H1 (cell line): ENCODE measurements at regions not wholly inside any gene's neighbourhood (a gene's known extent, or its start where the extent isn't known, plus 50 kb on each side); places are given as distances from the start of the nearest gene placed in this dataset.

Source experiments
- CTCF ChIA-PET: fragments of 300-600 bp; sonication (Branson Sonifier 250); formaldehyde crosslinking; loops from one replicate; lab custom pipeline; 2021; ENCODE audit not compliant: partially characterized antibody; lab: Charles Lee
- POLR2A ChIA-PET: fragments of 300-600 bp; sonication (Branson Sonifier 250); formaldehyde crosslinking; loops from one replicate; lab custom pipeline; 2021; ENCODE audit warnings: inconsistent platforms; ENCODE audit not compliant: partially characterized antibody; lab: Charles Lee
- DNase-seq, 2 experiments: peaks; one replicate each; pipeline versions ENCODE4 v3.0.0 to v3.0.0-alpha.2; 2010 to 2022; ENCODE audit warnings: low spot score in 2 of 2, low read depth in 1 of 2, mixed read lengths in 1 of 2
- FAIRE-seq: peaks from 2 replicates; lab custom pipeline; 2011; peaks lifted over from hg19 to GRCh38; lab: Jason Lieb, UNC
- H2AFZ ChIP-seq: 2 replicates; pipeline ENCODE4 v1.8.1; 2012; ENCODE audit warnings: low read length, inconsistent platforms
- H2AK5ac ChIP-seq: 2 replicates; pipeline ENCODE4 v1.6.1; 2013; ENCODE audit warnings: low read depth, low read length
- H2BK120ac ChIP-seq: replicated peaks from 2 replicates; pipeline ENCODE3; 2013; ENCODE audit warnings: low read depth, low read length, inconsistent platforms
- H2BK12ac ChIP-seq: 2 replicates; pipeline ENCODE4 v1.6.1; 2013; ENCODE audit warnings: low read depth, low read length
- H2BK15ac ChIP-seq: 2 replicates; pipeline ENCODE4 v1.6.1; 2013; ENCODE audit warnings: low read length
- H2BK20ac ChIP-seq: 2 replicates; pipeline ENCODE4 v1.6.1; 2013; ENCODE audit warnings: low read length
- H2BK5ac ChIP-seq: 2 replicates; pipeline ENCODE4 v1.6.1; 2013; ENCODE audit warnings: low read depth, low read length
- H3K14ac ChIP-seq: 2 replicates; pipeline ENCODE4 v1.6.1; 2013; ENCODE audit warnings: inconsistent platforms; ENCODE audit not compliant: insufficient read length
- H3K18ac ChIP-seq: 2 replicates; pipeline ENCODE4 v1.6.1; 2013; ENCODE audit warnings: low read length; ENCODE audit errors: extremely low read depth
- H3K23ac ChIP-seq: 2 replicates; pipeline ENCODE4 v1.6.1; 2013; ENCODE audit warnings: inconsistent platforms; ENCODE audit not compliant: insufficient read length
- H3K23me2 ChIP-seq: 2 replicates; pipeline ENCODE4 v1.6.1; 2013; ENCODE audit warnings: low read depth, low read length
- H3K27ac ChIP-seq: 2 replicates; pipeline ENCODE4 v1.6.1; 2011; ENCODE audit warnings: low read depth, low read length, inconsistent platforms
- H3K27me3 ChIP-seq, 4 experiments: replicated peaks in 1 of 4; 1 replicate in 1 of 4; 2 replicates in 3 of 4; pipeline versions ENCODE4 v1.6.1 to v1.8.1; 2011 to 2013; ENCODE audit warnings: low read length in 3 of 4, mild to moderate bottlenecking in 3 of 4, inconsistent platforms in 2 of 4, mixed read lengths in 2 of 4, moderate library complexity in 1 of 4; ENCODE audit not compliant: control insufficient read depth in 3 of 4, insufficient read depth in 3 of 4; ENCODE audit errors: extremely low read depth in 1 of 4
- H3K36me3 ChIP-seq, 4 experiments: 2 replicates each; pipeline versions ENCODE4 v1.6.1 to v1.8.1; 2011 to 2013; ENCODE audit warnings: mild to moderate bottlenecking in 4 of 4, low read length in 3 of 4, moderate library complexity in 2 of 4, control low read depth in 1 of 4, inconsistent platforms in 1 of 4; ENCODE audit not compliant: insufficient read depth in 4 of 4, control insufficient read depth in 2 of 4
- H3K4ac ChIP-seq: replicated peaks from 2 replicates; pipeline ENCODE3; 2013; ENCODE audit warnings: low read length, low read depth, mixed read lengths, inconsistent platforms; ENCODE audit not compliant: insufficient read length
- H3K4me1 ChIP-seq, 4 experiments: replicated peaks in 1 of 4; 1 replicate in 1 of 4; 2 replicates in 3 of 4; pipeline versions ENCODE4 v1.6.1 to v1.8.1; 2011 to 2013; ENCODE audit warnings: low read length in 3 of 4, inconsistent platforms in 2 of 4, mixed read lengths in 1 of 4; ENCODE audit not compliant: insufficient read depth in 4 of 4, control insufficient read depth in 3 of 4
- H3K4me2 ChIP-seq, 2 experiments: 2 replicates each; pipeline versions ENCODE4 v1.6.1 to v1.8.1; 2011 to 2013; ENCODE audit warnings: low read depth in 2 of 2, low read length in 2 of 2, control low read depth in 1 of 2, inconsistent platforms in 1 of 2, mild to moderate bottlenecking in 1 of 2; ENCODE audit not compliant: insufficient read depth in 1 of 2
- H3K4me3 ChIP-seq, 4 experiments: fragments of 200-600, 300-600 bp in 1 of 4; sonication (generic), shearing (Covaris generic), sonication (Bioruptor Twin) in 1 of 4; 2 replicates each; pipeline versions ENCODE4 v1.5.1 to v1.8.1; 2011 to 2016; ENCODE audit warnings: low read length in 4 of 4, low read depth in 3 of 4, control low read depth in 2 of 4, inconsistent platforms in 2 of 4, mild to moderate bottlenecking in 2 of 4, mixed read lengths in 1 of 4, moderate library complexity in 1 of 4; ENCODE audit not compliant: insufficient read depth in 2 of 4; ENCODE audit errors: extremely low read depth in 1 of 4
- H3K56ac ChIP-seq: replicated peaks from 2 replicates; pipeline ENCODE3; 2013; ENCODE audit warnings: low read depth, mild to moderate bottlenecking, mixed read lengths, low read length, inconsistent platforms; ENCODE audit not compliant: insufficient read length
- H3K79me1 ChIP-seq: 2 replicates; pipeline ENCODE4 v1.6.1; 2013; ENCODE audit warnings: low read depth, low read length, control low read depth
- H3K79me2 ChIP-seq, 2 experiments: 2 replicates each; pipeline versions ENCODE4 v1.6.1 to v1.8.1; 2012 to 2013; ENCODE audit warnings: low read length in 2 of 2, mild to moderate bottlenecking in 2 of 2, inconsistent platforms in 1 of 2; ENCODE audit not compliant: insufficient read depth in 2 of 2, control insufficient read depth in 1 of 2
- H3K9ac ChIP-seq, 4 experiments: replicated peaks in 1 of 4; 1 replicate in 1 of 4; 2 replicates in 3 of 4; pipeline versions ENCODE4 v1.6.1 to v1.8.1; 2011 to 2013; ENCODE audit warnings: low read depth in 3 of 4, low read length in 3 of 4, control low read depth in 2 of 4, mild to moderate bottlenecking in 2 of 4, moderate library complexity in 2 of 4, inconsistent platforms in 1 of 4; ENCODE audit errors: extremely low read depth in 1 of 4
- H3K9me3 ChIP-seq, 2 experiments: 2 replicates each; pipeline versions ENCODE4 v1.6.1 to v1.8.1; 2012 to 2013; ENCODE audit warnings: mild to moderate bottlenecking in 2 of 2, moderate library complexity in 2 of 2, control low read depth in 1 of 2, inconsistent platforms in 1 of 2, low read depth in 1 of 2, low read length in 1 of 2, mixed read lengths in 1 of 2; ENCODE audit not compliant: insufficient read depth in 2 of 2
- H4K20me1 ChIP-seq, 2 experiments: replicated peaks in 1 of 2; 2 replicates each; pipeline versions ENCODE3 to v1.8.1; 2011 to 2013; ENCODE audit warnings: inconsistent platforms in 2 of 2, low read length in 2 of 2, mild to moderate bottlenecking in 1 of 2; ENCODE audit not compliant: insufficient read depth in 2 of 2, control insufficient read depth in 1 of 2
- H4K5ac ChIP-seq: 2 replicates; pipeline ENCODE4 v1.6.1; 2013; ENCODE audit warnings: low read length, low read depth, mixed read lengths, inconsistent platforms; ENCODE audit not compliant: insufficient read length
- H4K8ac ChIP-seq: 2 replicates; pipeline ENCODE4 v1.8.0; 2013; ENCODE audit warnings: mild to moderate bottlenecking, moderate library complexity, low read length, inconsistent platforms; ENCODE audit not compliant: insufficient read depth; ENCODE audit errors: extremely low read depth
- H4K91ac ChIP-seq: replicated peaks from 2 replicates; pipeline ENCODE3; 2013; ENCODE audit warnings: low read length, mixed read lengths, inconsistent platforms; ENCODE audit not compliant: insufficient read length
- BCL11A ChIP-seq, 2 experiments: IDR thresholded peaks; one replicate each; pipeline ENCODE4 v1.6.1; 2011; ENCODE audit warnings: low read depth in 2 of 2, low read length in 2 of 2, mild to moderate bottlenecking in 2 of 2
- GTF2F1 ChIP-seq: IDR thresholded peaks from 2 replicates; pipeline ENCODE4 v1.6.1; 2012; ENCODE audit warnings: low read depth, low read length, improper control_type of control experiment, borderline replicate concordance
- MAFK ChIP-seq: IDR thresholded peaks from 2 replicates; pipeline ENCODE4 v1.6.1; 2012; ENCODE audit warnings: low read depth, mild to moderate bottlenecking, improper control_type of control experiment, low read length
- POLR2A ChIP-seq, 2 experiments: IDR thresholded peaks; 1 replicate in 1 of 2; 2 replicates in 1 of 2; pipeline ENCODE4 v1.6.1; 2011; ENCODE audit warnings: low read depth in 2 of 2, low read length in 2 of 2, mild to moderate bottlenecking in 2 of 2; ENCODE audit errors: control extremely low read depth in 1 of 2
- RXRA ChIP-seq: IDR thresholded peaks from 2 replicates; pipeline ENCODE4 v1.6.1; 2011; ENCODE audit warnings: low read depth, mild to moderate bottlenecking, low read length, moderate library complexity; ENCODE audit not compliant: insufficient read depth
- TAF1 ChIP-seq: IDR thresholded peaks from 2 replicates; pipeline ENCODE4 v1.6.1; 2011; ENCODE audit warnings: mild to moderate bottlenecking, low read depth, low read length
- YY1 ChIP-seq: IDR thresholded peaks from 2 replicates; pipeline ENCODE4 v1.6.1; 2011; ENCODE audit warnings: low read depth, mild to moderate bottlenecking, low read length
- WGBS, 2 experiments: shearing (Covaris generic) in 1 of 2; methylation state at CpG; one replicate each; pipeline versions ENCODE4 v1.1.6 to v1.1.7; 2013 to 2015; ENCODE audit warnings: low lambda C conversion rate in 2 of 2, mixed read lengths in 2 of 2, inconsistent platforms in 1 of 2, low coverage in 1 of 2, missing lambda C conversion rate in 1 of 2; ENCODE audit not compliant: insufficient replicate concordance in 2 of 2, insufficient coverage in 1 of 2, insufficient read length in 1 of 2; ENCODE audit errors: extremely low coverage in 1 of 2, missing lambda C conversion rate in 1 of 2; 5-methylcytosine and 5-hydroxymethylcytosine counted together

GRCh38 chr7:16357921-16358320 is 63.4 kb downstream of the CRPPA start:
- H4K8ac ChIP-seq = no peak overlapping the region
- POLR2A ChIA-PET = no interaction called here
- H2BK120ac ChIP-seq = no peak overlapping the region
- H3K23me2 ChIP-seq = no peaks in the 10 kb centered on the region
- H4K5ac ChIP-seq = no peak overlapping the region
- no peak overlapping the region for H3K4me2 ChIP-seq
- no peak overlapping the region for H2BK20ac ChIP-seq
- H2BK12ac ChIP-seq = no peak overlapping the region
- H3K14ac ChIP-seq = no peak overlapping the region
- no peaks in the 10 kb centered on the region for H3K79me1 ChIP-seq
- H2BK15ac ChIP-seq = no peak overlapping the region
- DNase-seq = no peak
- no peak overlapping the region for H3K56ac ChIP-seq
- H2AK5ac ChIP-seq = no peak overlapping the region
- no peak overlapping the region for H3K23ac ChIP-seq
- FAIRE-seq = no peak
- H3K9me3 ChIP-seq = no peaks in the 10 kb centered on the region
- CTCF ChIA-PET = interaction anchor here (1.1 to 1.7 kb wide), 3 partner anchors 10 to 17 kb away, joined by 4 read pairs; no protein-coding TSS in a partner anchor
- no peak overlapping the region for H3K4me3 ChIP-seq
- no peaks in the 10 kb centered on the region for H3K79me2 ChIP-seq
- no peak overlapping the region for H2BK5ac ChIP-seq
- H3K18ac ChIP-seq = no peak overlapping the region
- 85% methylated on average over 3 of the region's 3 CpGs; no CpG with 5 or more reads in 1 of the 2 experiments for WGBS, 2 experiments
- H3K27ac ChIP-seq = no peak overlapping the region
- no peaks in the 10 kb centered on the region for H3K4me1 ChIP-seq
- no peak overlapping the region for H3K4ac ChIP-seq
- H4K91ac ChIP-seq = no peak overlapping the region
- no peak overlapping the region for H3K9ac ChIP-seq
- no peaks in the 10 kb centered on the region for H3K27me3 ChIP-seq
- no peaks in the 10 kb centered on the region for H4K20me1 ChIP-seq
- no peak overlapping the region for H2AFZ ChIP-seq
- H3K36me3 ChIP-seq = no peaks in the 10 kb centered on the region
- TF ChIP-seq GTF2F1 (no peak), POLR2A (IDR thresholded peaks at IDR 0.05; ENCODE audit: control extremely low read depth in 1 of 2, low read depth in 2 of 2, low read length in 2 of 2) (no peak), TAF1 (no peak), MAFK (no peak), RXRA (no peak), YY1 (no peak), BCL11A (IDR thresholded peaks at IDR 0.05; ENCODE audit: low read depth in 2 of 2, low read length in 2 of 2) (no peak)
